GM12801 (cell line): ENCODE measurements at regions not wholly inside any gene's neighbourhood (a gene's known extent, or its start where the extent isn't known, plus 50 kb on each side); places are given as distances from the start of the nearest gene placed in this dataset.

Experiments used
- CTCF ChIP-seq: IDR thresholded peaks from one replicate; pipeline ENCODE4 v1.5.1; 2011; ENCODE audit warnings: control low read depth; ENCODE audit not compliant: insufficient read length; ENCODE audit errors: extremely low read depth

DNA sequence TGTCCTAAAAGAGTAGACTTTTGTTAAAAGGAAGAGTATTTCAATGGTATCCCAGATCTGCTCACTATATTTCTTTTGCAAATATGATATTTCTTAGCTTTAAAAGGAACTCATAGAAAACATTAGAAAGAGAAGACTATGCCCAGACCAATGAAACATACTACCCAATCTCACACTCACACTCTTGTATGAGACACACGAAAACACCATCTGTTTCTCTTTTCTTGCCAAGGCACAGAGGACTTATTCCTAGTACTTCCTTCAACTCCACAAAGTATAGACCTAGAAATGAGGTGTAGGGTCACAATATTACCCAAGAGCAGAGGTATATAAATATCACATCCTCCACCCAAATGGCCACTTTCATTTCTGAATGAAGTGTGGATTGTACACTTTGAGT, 292.4 kb upstream of the ACO1 start:
- no peak for TF ChIP-seq CTCF

- TF ChIP-seq CTCF, result no peak
These were observed 267.2 kb upstream of the ACO1 start for GRCh38 chr9:32117291-32117690.

DNA sequence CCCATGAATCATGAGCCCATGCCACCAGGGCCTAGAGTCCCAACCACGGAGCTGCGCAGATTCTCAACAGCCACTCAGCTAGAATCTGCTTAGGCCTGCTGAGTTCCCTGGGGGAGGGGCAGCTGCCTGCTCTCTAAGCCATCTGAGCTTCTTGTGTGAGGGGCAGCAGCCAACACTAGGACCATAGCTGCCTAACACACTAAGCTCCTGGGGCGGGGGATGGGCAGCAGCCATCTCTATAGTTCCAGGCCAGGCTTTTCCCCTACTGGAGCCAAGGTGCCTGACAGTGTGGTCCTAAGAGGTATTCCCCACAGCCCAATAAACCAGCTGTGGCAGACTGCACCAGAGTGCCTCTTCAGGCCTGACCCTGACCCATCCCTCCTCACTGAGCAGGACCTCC, 255.9 kb upstream of the ACO1 start:
- no peak for TF ChIP-seq CTCF

DNA sequence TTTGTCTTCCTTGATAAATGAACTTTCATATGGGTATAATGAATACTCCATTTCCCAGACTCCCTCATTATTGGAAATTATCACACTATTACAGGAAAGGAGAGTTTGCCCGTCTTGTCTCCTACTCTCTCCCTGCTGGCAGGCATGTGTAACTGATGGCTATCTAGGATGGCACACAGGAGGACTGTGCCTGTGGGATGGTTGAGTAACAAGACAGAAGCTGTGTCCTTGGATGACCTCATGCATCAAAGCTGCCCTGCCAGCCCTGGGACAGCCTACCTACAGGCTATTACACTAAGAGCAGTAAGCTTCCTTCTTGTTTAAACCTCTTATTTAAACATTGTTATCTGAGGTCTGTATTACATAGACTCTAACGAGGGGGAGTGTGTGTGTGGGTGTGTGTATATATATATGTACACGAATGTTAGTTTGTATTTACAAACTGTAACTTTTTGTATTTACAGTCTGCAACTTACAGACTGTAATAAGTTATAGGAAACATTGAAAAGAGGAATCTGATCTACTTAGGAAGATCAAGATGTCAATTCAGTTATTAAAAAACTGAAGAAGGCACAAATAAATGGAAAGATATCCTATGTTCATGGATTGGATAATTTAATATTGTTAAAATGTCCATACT, 247.6 kb upstream of the ACO1 start:
- no peak for TF ChIP-seq CTCF

GRCh38 chr9:32142074-32142473, 242.4 kb upstream of the ACO1 start:
- TF ChIP-seq CTCF, result no peak

GRCh38 chr9:32161209-32161608, 223.2 kb upstream of the ACO1 start:
- no peak for TF ChIP-seq CTCF

GRCh38 chr9:32161720-32162119, 222.7 kb upstream of the ACO1 start:
- no peak for TF ChIP-seq CTCF

GRCh38 chr9:32171339-32171738, 213.1 kb upstream of the ACO1 start:
- no peak for TF ChIP-seq CTCF
